Trophoblast cell (in vitro differentiated cells and primary cell): ENCODE measurements at regions not wholly inside any gene's neighbourhood (a gene's known extent, or its start where the extent isn't known, plus 50 kb on each side); places are given as distances from the start of the nearest gene placed in this dataset.
A peak's percentile ranks its signal among the peaks of the same experiment; 100 is the strongest.

Experiments
- DNase-seq, 2 donors: peaks; one replicate each; pipeline ENCODE4 v3.0.0-alpha.2; 2016
- H2AFZ ChIP-seq: 2 replicates; pipeline ENCODE4 v1.6.1; 2013; ENCODE audit warnings: low read length, moderate library complexity, mild to moderate bottlenecking; ENCODE audit not compliant: insufficient read depth, poor library complexity
- H2AK5ac ChIP-seq: 2 replicates; pipeline ENCODE4 v1.6.1; 2013; ENCODE audit warnings: mild to moderate bottlenecking, low read length
- H2BK120ac ChIP-seq: 2 replicates; pipeline ENCODE4 v1.6.1; 2013; ENCODE audit warnings: low read length, mild to moderate bottlenecking, moderate library complexity; ENCODE audit not compliant: insufficient read depth, poor library complexity
- H2BK12ac ChIP-seq: 2 replicates; pipeline ENCODE4 v1.6.1; 2013; ENCODE audit warnings: mild to moderate bottlenecking, low read length, moderate library complexity
- H2BK5ac ChIP-seq: 2 replicates; pipeline ENCODE4 v1.6.1; 2013; ENCODE audit warnings: low read length, low read depth, moderate library complexity, mild to moderate bottlenecking; ENCODE audit not compliant: poor library complexity
- H3K14ac ChIP-seq: 2 replicates; pipeline ENCODE4 v1.6.1; 2013; ENCODE audit warnings: mild to moderate bottlenecking, low read length
- H3K18ac ChIP-seq: 2 replicates; pipeline ENCODE4 v1.6.1; 2013; ENCODE audit warnings: mild to moderate bottlenecking, low read length
- H3K23ac ChIP-seq: 2 replicates; pipeline ENCODE4 v1.6.1; 2013; ENCODE audit warnings: low read length
- H3K27ac ChIP-seq: 2 replicates; pipeline ENCODE4 v1.5.1; 2013; ENCODE audit warnings: low read depth, mild to moderate bottlenecking, inconsistent platforms, low read length, moderate library complexity
- H3K27me3 ChIP-seq: 2 replicates; pipeline ENCODE4 v1.6.1; 2013; ENCODE audit warnings: inconsistent platforms, mild to moderate bottlenecking, low read length, moderate library complexity; ENCODE audit not compliant: insufficient read depth
- H3K36me3 ChIP-seq, 2 experiments: 1 replicate in 1 of 2; 2 replicates in 1 of 2; pipeline ENCODE4 v1.6.1; 2013; ENCODE audit warnings: low read length in 2 of 2, mild to moderate bottlenecking in 2 of 2, moderate library complexity in 1 of 2; ENCODE audit not compliant: insufficient read depth in 2 of 2, control insufficient read depth in 1 of 2
- H3K4ac ChIP-seq: 2 replicates; pipeline ENCODE4 v1.6.1; 2013; ENCODE audit warnings: low read depth, mild to moderate bottlenecking, low read length, moderate library complexity
- H3K4me1 ChIP-seq, 2 experiments: 1 replicate in 1 of 2; 2 replicates in 1 of 2; pipeline ENCODE4 v1.6.1; 2013; ENCODE audit warnings: low read length in 2 of 2, mild to moderate bottlenecking in 2 of 2, moderate library complexity in 1 of 2; ENCODE audit not compliant: insufficient read depth in 2 of 2, control insufficient read depth in 1 of 2
- H3K4me2 ChIP-seq: 2 replicates; pipeline ENCODE4 v1.6.1; 2013; ENCODE audit warnings: inconsistent platforms, mild to moderate bottlenecking, low read length, moderate library complexity
- H3K4me3 ChIP-seq: 2 replicates; pipeline ENCODE4 v1.5.1; 2013; ENCODE audit warnings: mild to moderate bottlenecking, low read depth, low read length, inconsistent platforms
- H3K79me1 ChIP-seq: one replicate; pipeline ENCODE4 v1.6.1; 2013; ENCODE audit warnings: low read length
- H3K79me2 ChIP-seq: 2 replicates; pipeline ENCODE4 v1.6.1; 2013; ENCODE audit warnings: low read length, mild to moderate bottlenecking; ENCODE audit not compliant: control insufficient read depth, insufficient read depth, poor library complexity
- H3K9ac ChIP-seq: 2 replicates; pipeline ENCODE4 v1.6.1; 2013; ENCODE audit warnings: mild to moderate bottlenecking, low read length
- H3K9me3 ChIP-seq: 2 replicates; pipeline ENCODE4 v1.6.1; 2013; ENCODE audit warnings: low read depth, mild to moderate bottlenecking, control low read depth, inconsistent platforms, low read length; ENCODE audit not compliant: insufficient read depth
- H4K12ac ChIP-seq: 2 replicates; pipeline ENCODE4 v1.6.1; 2013; ENCODE audit warnings: low read depth, mild to moderate bottlenecking, low read length, moderate library complexity
- H4K8ac ChIP-seq: 2 replicates; pipeline ENCODE4 v1.6.1; 2013; ENCODE audit warnings: low read depth, mild to moderate bottlenecking, low read length, moderate library complexity
- H4K91ac ChIP-seq: one replicate; pipeline ENCODE4 v1.6.1; 2013; ENCODE audit warnings: low read depth, mild to moderate bottlenecking, low read length, moderate library complexity
- WGBS: extraction: QIAGEN DNeasy Blood & Tissue Kit; methylation state at CpG from one replicate; pipeline ENCODE4 v1.1.7; 2013; ENCODE audit warnings: missing lambda C conversion rate; ENCODE audit not compliant: insufficient read length, insufficient coverage; ENCODE audit errors: extremely low coverage; 5-methylcytosine and 5-hydroxymethylcytosine counted together

DNA sequence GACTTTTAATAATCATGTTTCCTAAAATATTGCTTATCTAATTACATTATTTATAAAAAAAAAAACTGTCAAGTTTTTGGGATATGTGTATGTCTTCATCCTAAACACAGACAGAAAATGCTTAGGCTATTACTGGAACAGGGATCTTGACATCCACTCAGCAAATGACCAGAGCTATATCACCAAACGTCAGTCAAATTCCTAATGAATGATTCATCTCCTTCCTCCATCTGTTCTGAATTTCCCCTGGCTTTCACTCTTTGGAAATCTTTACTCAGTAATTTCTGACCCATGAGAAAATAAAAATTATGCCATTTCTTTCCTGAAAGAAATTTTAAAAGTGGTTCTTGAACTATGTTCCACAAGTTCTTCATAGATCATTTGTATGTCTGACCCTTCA, 552.4 kb upstream of the KCND2 start:
- DNase-seq: peak in 1 of 2 donors; percentile 57
- no CpG with 5 or more reads among the region's 1 CpG for WGBS
- no peak overlapping the region for H4K91ac ChIP-seq
- no peak overlapping the region for H3K18ac ChIP-seq
- no peak overlapping the region for H2BK120ac ChIP-seq
- no peak overlapping the region for H3K23ac ChIP-seq
- H3K9ac ChIP-seq: no peak overlapping the region
- no peaks in the 10 kb centered on the region for H3K79me1 ChIP-seq
- H2AFZ ChIP-seq: no peak overlapping the region
- H3K14ac ChIP-seq: no peak overlapping the region
- no peak overlapping the region for H3K4me2 ChIP-seq
- H3K79me2 ChIP-seq: no peaks in the 10 kb centered on the region
- H2AK5ac ChIP-seq: no peak overlapping the region
- no peaks in the 10 kb centered on the region for H3K9me3 ChIP-seq
- no peak overlapping the region for H3K4ac ChIP-seq
- no peak overlapping the region for H4K12ac ChIP-seq
- H4K8ac ChIP-seq: no peak overlapping the region
- no peak overlapping the region for H3K4me3 ChIP-seq
- H2BK12ac ChIP-seq: no peak overlapping the region
- H2BK5ac ChIP-seq: no peak overlapping the region
- H3K27ac ChIP-seq: no peak overlapping the region
- no peaks in the 10 kb centered on the region for H3K4me1 ChIP-seq
- no peaks in the 10 kb centered on the region for H3K36me3 ChIP-seq
- no peaks in the 10 kb centered on the region for H3K27me3 ChIP-seq

DNA sequence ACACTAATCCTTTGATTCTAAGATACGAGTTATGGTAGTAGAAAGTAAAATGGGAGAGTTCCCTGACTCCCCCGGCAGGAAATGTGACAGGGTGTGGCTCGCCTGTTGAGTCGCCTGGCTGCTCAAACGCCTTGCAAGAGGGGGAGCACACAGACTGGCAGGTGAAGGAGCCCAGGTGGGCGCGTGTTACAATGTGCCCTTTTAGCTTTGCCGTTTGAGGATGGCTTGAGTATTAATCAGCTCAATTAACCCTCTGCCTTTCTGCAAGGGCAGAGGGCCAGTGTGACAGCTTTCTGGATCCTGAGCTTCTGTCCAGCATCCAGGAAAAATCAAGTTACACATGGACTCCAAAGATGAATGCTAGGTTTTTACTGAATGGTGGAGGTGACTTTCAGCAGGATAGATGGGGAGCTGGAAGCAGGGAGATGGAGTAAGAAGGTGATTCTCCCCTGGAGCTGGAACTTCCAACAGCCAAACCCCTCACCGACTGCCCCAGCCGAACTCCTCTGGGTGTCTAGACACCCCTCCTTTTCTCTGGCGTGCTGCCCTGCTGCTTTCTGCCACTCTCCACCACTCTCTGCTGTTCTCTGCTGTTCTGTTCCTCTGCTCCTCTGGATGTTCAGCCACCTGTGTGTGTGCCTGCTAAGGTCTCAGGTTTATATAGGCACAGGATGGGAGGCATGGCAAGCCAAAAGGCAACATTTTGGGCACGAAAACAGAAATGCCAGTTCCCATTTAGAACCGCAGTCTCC, 548.8 kb upstream of the KCND2 start:
- no peak overlapping the region for H3K27ac ChIP-seq
- no peaks in the 10 kb centered on the region for H3K79me1 ChIP-seq
- H3K23ac ChIP-seq: no peak overlapping the region
- no peak overlapping the region for H3K4me2 ChIP-seq
- H2BK5ac ChIP-seq: no peak overlapping the region
- no peak for DNase-seq
- H2BK120ac ChIP-seq: no peak overlapping the region
- H2AK5ac ChIP-seq: no peak overlapping the region
- H3K27me3 ChIP-seq: no peaks in the 10 kb centered on the region
- no peak overlapping the region for H3K18ac ChIP-seq
- H3K9ac ChIP-seq: no peak overlapping the region
- H2BK12ac ChIP-seq: no peak overlapping the region
- H2AFZ ChIP-seq: no peak overlapping the region
- H3K14ac ChIP-seq: no peak overlapping the region
- no peak overlapping the region for H4K8ac ChIP-seq
- no peak overlapping the region for H4K91ac ChIP-seq
- H3K4me3 ChIP-seq: no peak overlapping the region
- H3K36me3 ChIP-seq: no peaks in the 10 kb centered on the region
- no peak overlapping the region for H4K12ac ChIP-seq
- no peaks in the 10 kb centered on the region for H3K79me2 ChIP-seq
- no CpG with 5 or more reads among the region's 13 CpGs for WGBS
- no peaks in the 10 kb centered on the region for H3K9me3 ChIP-seq
- no peak overlapping the region for H3K4ac ChIP-seq
- peaks cover 0 to 2% of the 10 kb centered on the region in 2 experiments for H3K4me1 ChIP-seq

- Histone ChIP-seq H3K4me3 (no peak overlapping the region), H2AK5ac (no peak overlapping the region), H3K18ac (no peak overlapping the region), H2AFZ (no peak overlapping the region), H3K4me2 (no peak overlapping the region), H2BK120ac (no peak overlapping the region), H4K12ac (no peak overlapping the region), H3K14ac (no peak overlapping the region), H3K79me2 (no peaks in the 10 kb centered on the region), H3K9ac (no peak overlapping the region), H2BK5ac (no peak overlapping the region), H3K4me1 (no peaks in the 10 kb centered on the region), H3K4ac (no peak overlapping the region), H3K36me3 (no peaks in the 10 kb centered on the region), H3K27ac (no peak overlapping the region), H3K27me3 (no peaks in the 10 kb centered on the region), H3K79me1 (no peaks in the 10 kb centered on the region), H4K8ac (no peak overlapping the region), H3K9me3 (no peaks in the 10 kb centered on the region), H3K23ac (no peak overlapping the region), H2BK12ac (no peak overlapping the region), H4K91ac (no peak overlapping the region)
- WGBS: 100% methylated on average over 1 of the region's 4 CpGs
- no peak for DNase-seq
These were observed 539.7 kb upstream of the KCND2 start for GRCh38 chr7:119733127-119733879.

- Histone ChIP-seq H3K4me3 (no peak overlapping the region), H2BK120ac (no peak overlapping the region), H3K79me1 (no peaks in the 10 kb centered on the region), H3K9me3 (no peaks in the 10 kb centered on the region), H2AK5ac (no peak overlapping the region), H2BK5ac (no peak overlapping the region), H3K27me3 (no peaks in the 10 kb centered on the region), H3K36me3 (no peaks in the 10 kb centered on the region), H3K4ac (no peak overlapping the region), H4K91ac (no peak overlapping the region), H4K8ac (no peak overlapping the region), H3K18ac (no peak overlapping the region), H3K27ac (no peak overlapping the region), H2BK12ac (no peak overlapping the region), H3K23ac (no peak overlapping the region), H4K12ac (no peak overlapping the region), H3K79me2 (no peaks in the 10 kb centered on the region), H3K4me1 (no peaks in the 10 kb centered on the region), H2AFZ (no peak overlapping the region), H3K9ac (no peak overlapping the region), H3K4me2 (no peak overlapping the region), H3K14ac (no peak overlapping the region)
- DNase-seq: no peak
These were observed 535.6 kb upstream of the KCND2 start for GRCh38 chr7:119737390-119737789.
